ENCODE measurements at regions not wholly inside any gene's neighbourhood (a gene's known extent, or its start where the extent isn't known, plus 50 kb on each side); places are given as distances from the start of the nearest gene placed in this dataset.

DNA sequence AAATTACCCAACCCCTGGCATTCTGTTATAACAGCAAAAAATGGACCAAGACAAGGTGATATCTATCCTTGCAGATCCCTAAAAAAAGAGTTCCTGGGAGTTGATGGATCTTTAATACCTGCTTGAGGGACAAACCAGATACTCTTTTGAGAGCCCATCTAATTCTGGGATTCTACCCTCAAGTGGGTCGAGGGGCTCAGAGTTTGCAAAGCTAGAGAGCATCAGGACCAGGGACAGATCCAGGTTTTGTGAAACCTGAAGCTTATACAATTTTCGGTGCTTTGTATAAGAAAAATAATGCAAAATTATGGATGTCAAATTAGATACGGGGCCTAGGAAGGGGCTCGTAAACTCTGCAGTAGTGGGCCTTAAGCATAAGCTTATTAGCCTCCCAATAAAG is 130.5 kb upstream of the CRHR1 start:
- no peak for DNase-seq
- Histone ChIP-seq H3K4me3 (no peak overlapping the region), H3K27me3 (no peaks in the 10 kb centered on the region), H3K9me3 (no peaks in the 10 kb centered on the region), H3K4me1 (no peaks in the 10 kb centered on the region), H3K36me3 (no peaks in the 10 kb centered on the region), H3K27ac (no peak overlapping the region)
- TF ChIP-seq POLR2A (IDR thresholded peaks at IDR 0.05), result no peak
- TF ChIP-seq, protein P1, sequence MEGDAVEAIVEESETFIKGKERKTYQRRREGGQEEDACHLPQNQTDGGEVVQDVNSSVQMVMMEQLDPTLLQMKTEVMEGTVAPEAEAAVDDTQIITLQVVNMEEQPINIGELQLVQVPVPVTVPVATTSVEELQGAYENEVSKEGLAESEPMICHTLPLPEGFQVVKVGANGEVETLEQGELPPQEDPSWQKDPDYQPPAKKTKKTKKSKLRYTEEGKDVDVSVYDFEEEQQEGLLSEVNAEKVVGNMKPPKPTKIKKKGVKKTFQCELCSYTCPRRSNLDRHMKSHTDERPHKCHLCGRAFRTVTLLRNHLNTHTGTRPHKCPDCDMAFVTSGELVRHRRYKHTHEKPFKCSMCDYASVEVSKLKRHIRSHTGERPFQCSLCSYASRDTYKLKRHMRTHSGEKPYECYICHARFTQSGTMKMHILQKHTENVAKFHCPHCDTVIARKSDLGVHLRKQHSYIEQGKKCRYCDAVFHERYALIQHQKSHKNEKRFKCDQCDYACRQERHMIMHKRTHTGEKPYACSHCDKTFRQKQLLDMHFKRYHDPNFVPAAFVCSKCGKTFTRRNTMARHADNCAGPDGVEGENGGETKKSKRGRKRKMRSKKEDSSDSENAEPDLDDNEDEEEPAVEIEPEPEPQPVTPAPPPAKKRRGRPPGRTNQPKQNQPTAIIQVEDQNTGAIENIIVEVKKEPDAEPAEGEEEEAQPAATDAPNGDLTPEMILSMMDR (IDR thresholded peaks at IDR 0.05), result no peak

DNA sequence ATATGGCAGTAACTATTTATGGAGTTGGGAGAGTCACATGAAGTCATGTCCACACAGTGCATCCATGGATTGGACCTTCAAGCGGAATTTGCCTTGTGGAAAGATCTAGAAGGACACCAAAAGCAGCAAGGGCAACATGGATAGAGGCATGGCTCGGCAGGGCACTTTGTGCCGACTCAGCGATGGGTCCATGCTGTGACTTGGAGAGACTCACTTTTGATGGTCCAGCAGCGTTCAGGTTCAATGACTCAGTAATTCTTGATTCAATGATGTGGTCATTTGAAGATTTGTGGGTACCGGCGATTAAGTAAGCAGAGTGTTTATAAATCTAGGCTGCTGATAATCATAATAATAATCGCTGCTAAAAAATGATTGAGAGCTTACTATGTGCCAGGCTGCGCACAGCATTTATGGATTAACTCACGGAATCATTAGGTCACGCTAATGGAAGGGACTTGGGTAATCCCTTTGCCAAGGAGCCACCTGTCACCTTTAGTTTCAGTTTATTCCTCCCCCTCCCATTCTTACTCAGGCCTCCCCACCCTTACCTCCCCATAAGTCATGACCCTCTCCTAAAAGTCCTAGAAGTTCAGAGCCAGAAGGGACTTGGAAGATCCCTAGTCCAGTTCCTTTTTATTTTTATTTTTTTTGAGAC is 127.5 kb upstream of the CRHR1 start:
- no peak for DNase-seq
- no peaks in the 10 kb centered on the region for H3K27me3 ChIP-seq
- no peak for TF ChIP-seq POLR2A (IDR thresholded peaks at IDR 0.05)
- TF ChIP-seq, protein P1 (IDR thresholded peaks at IDR 0.05), result no peak

DNA sequence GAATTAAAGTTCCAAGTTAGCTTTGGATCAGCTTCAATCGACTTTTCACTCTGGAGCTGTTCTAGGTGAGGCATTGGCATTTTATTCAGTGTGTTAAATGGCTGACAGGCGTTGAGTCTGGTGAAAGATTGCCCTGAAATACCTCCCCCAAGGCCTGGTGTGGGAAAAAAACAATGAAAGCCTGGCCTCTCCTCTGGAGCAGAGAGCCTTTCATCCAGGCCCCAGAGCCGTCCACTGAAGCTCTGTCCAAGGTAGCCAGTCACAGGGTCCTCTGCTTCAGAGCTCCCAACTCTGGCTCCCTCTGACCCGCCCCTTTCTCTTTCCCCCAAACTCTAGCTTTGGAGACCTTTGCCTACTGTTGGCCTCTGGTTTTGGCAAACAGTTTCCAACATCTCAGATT is 123.6 kb upstream of the CRHR1 start:
- Histone ChIP-seq H3K27me3 (no peaks in the 10 kb centered on the region), H3K9me3 (no peaks in the 10 kb centered on the region), H3K4me1 (no peaks in the 10 kb centered on the region), H3K36me3 (no peaks in the 10 kb centered on the region), H3K4me3 (no peak overlapping the region), H3K27ac (no peak overlapping the region)
- no peak for TF ChIP-seq POLR2A (IDR thresholded peaks at IDR 0.05)
- TF ChIP-seq, protein P1 (IDR thresholded peaks at IDR 0.05), result no peak
- DNase-seq, result no peak

More for the DNA sequence above, 127.5 kb upstream of the CRHR1 start:
- no peaks in the 10 kb centered on the region for H3K4me1 ChIP-seq
- no peak overlapping the region for H3K4me3 ChIP-seq
- no peaks in the 10 kb centered on the region for H3K36me3 ChIP-seq
- no peak overlapping the region for H3K27ac ChIP-seq
- H3K9me3 ChIP-seq, result no peaks in the 10 kb centered on the region

DNA sequence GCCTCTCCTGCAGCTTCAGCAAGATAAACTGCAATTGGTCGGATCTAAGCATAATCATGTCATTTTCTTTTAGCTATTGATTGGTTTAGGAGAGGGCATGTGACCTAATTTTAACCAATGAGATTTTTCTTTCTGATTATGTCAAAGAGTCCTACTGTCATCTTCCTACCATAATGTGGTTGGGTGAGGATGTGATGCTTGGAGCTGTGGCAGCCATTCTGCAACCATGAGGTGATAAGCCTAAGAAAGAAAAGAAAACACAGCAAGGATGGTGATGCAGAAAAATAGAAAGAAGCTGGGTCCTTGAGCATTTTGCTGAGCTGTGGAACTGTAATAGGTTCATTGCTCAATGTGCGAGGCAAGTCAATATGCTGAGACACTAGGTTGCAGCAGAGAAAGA is 121.7 kb upstream of the CRHR1 start:
- no peak overlapping the region for H3K4me3 ChIP-seq
- no peaks in the 10 kb centered on the region for H3K9me3 ChIP-seq
- DNase-seq, result no peak
- TF ChIP-seq POLR2A (IDR thresholded peaks at IDR 0.05), result no peak
- TF ChIP-seq, protein P1 (IDR thresholded peaks at IDR 0.05), result no peak
- no peak overlapping the region for H3K27ac ChIP-seq
- no peaks in the 10 kb centered on the region for H3K27me3 ChIP-seq
- no peaks in the 10 kb centered on the region for H3K4me1 ChIP-seq
- H3K36me3 ChIP-seq, result no peaks in the 10 kb centered on the region

DNA sequence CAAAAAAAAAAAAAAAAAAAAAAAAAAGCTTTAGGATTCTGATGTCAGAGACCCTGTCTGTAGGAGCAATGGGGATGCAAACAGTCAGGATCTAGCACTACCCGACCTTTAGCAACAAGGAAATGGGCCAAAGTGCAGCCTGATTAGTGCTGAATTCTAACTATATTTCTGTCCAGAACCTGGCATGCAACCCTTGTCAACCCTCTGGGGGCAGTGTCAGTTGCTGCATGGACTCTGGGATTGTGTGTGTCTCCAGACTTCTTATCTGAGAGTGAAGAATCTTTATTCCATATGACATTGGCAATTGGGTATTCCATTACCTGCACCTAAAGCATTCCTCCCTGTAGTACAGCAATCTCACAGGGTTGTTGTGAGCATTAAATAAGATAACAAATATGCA is 120.3 kb upstream of the CRHR1 start:
- Histone ChIP-seq H3K9me3 (no peaks in the 10 kb centered on the region), H3K4me3 (no peak overlapping the region), H3K27me3 (no peaks in the 10 kb centered on the region), H3K36me3 (no peaks in the 10 kb centered on the region), H3K27ac (no peak overlapping the region), H3K4me1 (no peaks in the 10 kb centered on the region)
- TF ChIP-seq, protein P1 (IDR thresholded peaks at IDR 0.05), result no peak
- TF ChIP-seq POLR2A (IDR thresholded peaks at IDR 0.05), result no peak
- DNase-seq, result no peak

DNA sequence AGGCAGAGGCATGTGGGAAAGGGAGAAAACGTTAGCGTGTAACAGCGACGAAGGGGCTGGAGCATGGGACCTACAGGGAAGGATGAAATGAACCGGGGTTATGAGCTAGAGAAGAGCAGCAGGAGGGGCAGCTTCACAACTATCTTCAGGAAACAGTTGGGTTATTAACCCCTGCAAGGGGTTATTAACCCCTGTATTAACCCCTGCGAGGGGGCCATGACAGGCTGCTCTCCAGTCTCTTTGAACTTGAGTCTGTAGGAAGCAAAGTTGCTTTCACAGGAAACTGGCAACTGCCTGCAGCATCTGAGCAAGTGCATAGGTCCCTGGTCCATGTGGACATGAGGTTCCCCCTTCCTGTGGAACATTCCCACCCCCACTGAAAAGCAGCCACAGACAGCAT is 119.2 kb upstream of the CRHR1 start:
- no peak for TF ChIP-seq POLR2A (IDR thresholded peaks at IDR 0.05)
- TF ChIP-seq, protein P1 (IDR thresholded peaks at IDR 0.05), result no peak
- H3K36me3 ChIP-seq, result no peaks in the 10 kb centered on the region
- H3K4me1 ChIP-seq, result no peaks in the 10 kb centered on the region
- H3K4me3 ChIP-seq, result no peak overlapping the region
- DNase-seq, result no peak
- no peaks in the 10 kb centered on the region for H3K27me3 ChIP-seq
- H3K9me3 ChIP-seq, result no peaks in the 10 kb centered on the region
- H3K27ac ChIP-seq, result no peak overlapping the region
